ENCODE measurements at regions not wholly inside any gene's neighbourhood (a gene's known extent, or its start where the extent isn't known, plus 50 kb on each side); places are given as distances from the start of the nearest gene placed in this dataset.

- H4K20me1 ChIP-seq (ENCODE audit: insufficient read depth, low read length, poor library complexity, severe bottlenecking), result no peaks in the 10 kb centered on the region
- H3K9me3 ChIP-seq (ENCODE audit: insufficient read depth, low read depth, low read length), result peaks cover 9% of the 10 kb centered on the region
- no peaks in the 10 kb centered on the region for H3K9me2 ChIP-seq (replicated peaks; ENCODE audit: low read depth, low read length)
- no peaks in the 10 kb centered on the region for H3K79me2 ChIP-seq (ENCODE audit: insufficient read depth, low read length)
- H3K4me1 ChIP-seq (ENCODE audit: insufficient read depth, low read length, poor library complexity, severe bottlenecking), result peaks cover 7% of the 10 kb centered on the region
- no peaks in the 10 kb centered on the region for H3F3A ChIP-seq (ENCODE audit: low read depth)
- no peak for TF ChIP-seq CTCF (conservative IDR thresholded peaks at IDR 0.05; ENCODE audit: low read length)
- no peak for TF ChIP-seq EZH2phosphoT487 (IDR thresholded peaks at IDR 0.05; ENCODE audit: borderline replicate concordance)
- H3K36me3 ChIP-seq (ENCODE audit: insufficient read depth, low read length), result no peaks in the 10 kb centered on the region
- H3K27me3 ChIP-seq (ENCODE audit: insufficient read depth, low read length, poor library complexity, severe bottlenecking), result no peaks in the 10 kb centered on the region
- H3K4me2 ChIP-seq (ENCODE audit: low read depth, low read length, poor library complexity, severe bottlenecking), result no peak overlapping the region
- H2AFZ ChIP-seq (ENCODE audit: low read length), result no peak overlapping the region
- no peak overlapping the region for H3K9ac ChIP-seq (ENCODE audit: low read depth, low read length, poor library complexity, severe bottlenecking)
- no peak overlapping the region for H3K4me3 ChIP-seq (ENCODE audit: low read length, poor library complexity, severe bottlenecking)
These were observed 153.5 kb downstream of the HDGFL1 start for GRCh38 chr6:22722913-22723312.

GRCh38 chr6:22726966-22727365 lies 157.6 kb downstream of the HDGFL1 start:
- TF ChIP-seq EZH2phosphoT487 (IDR thresholded peaks at IDR 0.05; ENCODE audit: borderline replicate concordance) (no peak), CTCF (conservative IDR thresholded peaks at IDR 0.05; ENCODE audit: low read length) (no peak)
- H2AFZ ChIP-seq (ENCODE audit: low read length), result no peak overlapping the region
- no peaks in the 10 kb centered on the region for H4K20me1 ChIP-seq (ENCODE audit: insufficient read depth, low read length, poor library complexity, severe bottlenecking)
- H3F3A ChIP-seq (ENCODE audit: low read depth), result no peaks in the 10 kb centered on the region
- no peak overlapping the region for H3K9ac ChIP-seq (ENCODE audit: low read depth, low read length, poor library complexity, severe bottlenecking)
- peaks cover 9% of the 10 kb centered on the region for H3K9me3 ChIP-seq (ENCODE audit: insufficient read depth, low read depth, low read length)
- no peaks in the 10 kb centered on the region for H3K27me3 ChIP-seq (ENCODE audit: insufficient read depth, low read length, poor library complexity, severe bottlenecking)
- no peaks in the 10 kb centered on the region for H3K36me3 ChIP-seq (ENCODE audit: insufficient read depth, low read length)
- no peak overlapping the region for H3K4me3 ChIP-seq (ENCODE audit: low read length, poor library complexity, severe bottlenecking)
- no peak overlapping the region for H3K4me2 ChIP-seq (ENCODE audit: low read depth, low read length, poor library complexity, severe bottlenecking)
- no peaks in the 10 kb centered on the region for H3K79me2 ChIP-seq (ENCODE audit: insufficient read depth, low read length)
- H3K4me1 ChIP-seq (ENCODE audit: insufficient read depth, low read length, poor library complexity, severe bottlenecking), result peaks cover 15% of the 10 kb centered on the region
- H3K9me2 ChIP-seq (replicated peaks; ENCODE audit: low read depth, low read length), result no peaks in the 10 kb centered on the region

GRCh38 chr6:22727710-22728109 lies 158.3 kb downstream of the HDGFL1 start:
- Histone ChIP-seq H3K4me3 (ENCODE audit: low read length, poor library complexity, severe bottlenecking) (no peak overlapping the region), H3K4me1 (ENCODE audit: insufficient read depth, low read length, poor library complexity, severe bottlenecking) (peaks cover 15% of the 10 kb centered on the region), H4K20me1 (ENCODE audit: insufficient read depth, low read length, poor library complexity, severe bottlenecking) (no peaks in the 10 kb centered on the region), H3F3A (ENCODE audit: low read depth) (no peaks in the 10 kb centered on the region), H3K36me3 (ENCODE audit: insufficient read depth, low read length) (no peaks in the 10 kb centered on the region), H3K9me2 (replicated peaks; ENCODE audit: low read depth, low read length) (no peaks in the 10 kb centered on the region), H3K9me3 (ENCODE audit: insufficient read depth, low read depth, low read length) (peaks cover 9% of the 10 kb centered on the region), H2AFZ (ENCODE audit: low read length) (no peak overlapping the region), H3K9ac (ENCODE audit: low read depth, low read length, poor library complexity, severe bottlenecking) (no peak overlapping the region), H3K79me2 (ENCODE audit: insufficient read depth, low read length) (no peaks in the 10 kb centered on the region), H3K4me2 (ENCODE audit: low read depth, low read length, poor library complexity, severe bottlenecking) (no peak overlapping the region), H3K27me3 (ENCODE audit: insufficient read depth, low read length, poor library complexity, severe bottlenecking) (no peaks in the 10 kb centered on the region)
- no peak for TF ChIP-seq EZH2phosphoT487 (IDR thresholded peaks at IDR 0.05; ENCODE audit: borderline replicate concordance)
- no peak for TF ChIP-seq CTCF (conservative IDR thresholded peaks at IDR 0.05; ENCODE audit: low read length)

Data from Loucy (cell line).